Stimulated activated CD4-positive, alpha-beta T cell treated with anti-CD3 and anti-CD28 coated beads, TNF-alpha, amount 100 ng/mL, for 48 hours (primary cell): ENCODE measurements at regions not wholly inside any gene's neighbourhood (a gene's known extent, or its start where the extent isn't known, plus 50 kb on each side); places are given as distances from the start of the nearest gene placed in this dataset.

Experiments
- DNase-seq, 3 donors: peaks; one replicate each; pipeline ENCODE4 v3.0.0-alpha.2; 2020; ENCODE audit warnings: low read depth in 3 of 3

DNA sequence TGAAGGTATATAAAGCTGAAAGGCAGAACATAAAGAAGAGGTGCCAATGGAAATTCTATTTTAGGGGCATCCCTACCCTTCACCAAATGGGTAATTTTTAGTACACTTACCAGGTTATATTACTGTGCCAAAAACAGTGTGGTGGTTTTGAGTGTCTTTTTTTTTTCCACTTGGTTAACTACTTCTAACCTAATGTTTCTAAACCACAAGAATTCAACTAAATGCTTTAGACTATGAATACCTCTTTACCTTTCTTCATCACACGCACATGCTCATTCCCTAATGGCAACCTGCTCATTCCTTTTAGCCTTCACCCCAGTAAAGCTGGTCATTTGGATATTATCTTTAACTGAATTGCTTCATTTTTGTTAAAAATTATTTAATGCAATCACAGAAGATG, 215.6 kb downstream of the PIK3R1 start:
- no peak for DNase-seq

DNA sequence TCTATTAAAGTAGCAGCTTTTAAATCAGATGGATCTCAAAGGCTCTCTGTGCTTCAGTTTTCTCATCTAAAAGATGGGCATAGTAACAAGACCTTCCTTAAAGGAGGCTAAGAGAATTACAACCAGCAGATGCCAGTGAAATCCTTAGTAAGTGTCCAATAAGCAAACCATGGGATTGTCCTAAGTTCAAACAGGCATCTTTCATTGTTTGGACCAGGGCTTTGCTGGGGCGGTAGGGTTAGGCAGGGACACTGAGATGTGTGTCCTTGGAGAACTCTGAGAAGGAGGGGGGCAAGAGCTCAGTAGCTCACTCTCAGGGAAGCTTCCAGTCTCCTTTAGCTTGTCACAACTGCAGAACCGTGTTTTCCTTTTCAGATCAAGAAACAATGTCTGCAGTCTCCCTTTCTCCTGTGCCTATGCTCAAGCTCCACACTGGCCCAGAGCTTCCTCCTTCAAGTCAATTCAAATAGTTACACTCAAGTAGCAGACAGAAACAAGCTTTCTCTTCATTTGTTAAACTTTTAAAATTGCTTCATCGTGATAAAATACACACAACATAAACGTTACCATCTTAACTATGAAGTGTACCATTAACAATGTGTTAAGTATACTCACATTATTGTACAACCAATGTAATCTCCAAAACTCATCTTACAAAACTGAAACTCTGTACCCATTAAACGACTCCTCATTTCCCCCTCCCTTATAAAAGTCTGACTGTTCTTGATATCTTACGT, 216.2 kb downstream of the PIK3R1 start:
- no peak for DNase-seq

DNA sequence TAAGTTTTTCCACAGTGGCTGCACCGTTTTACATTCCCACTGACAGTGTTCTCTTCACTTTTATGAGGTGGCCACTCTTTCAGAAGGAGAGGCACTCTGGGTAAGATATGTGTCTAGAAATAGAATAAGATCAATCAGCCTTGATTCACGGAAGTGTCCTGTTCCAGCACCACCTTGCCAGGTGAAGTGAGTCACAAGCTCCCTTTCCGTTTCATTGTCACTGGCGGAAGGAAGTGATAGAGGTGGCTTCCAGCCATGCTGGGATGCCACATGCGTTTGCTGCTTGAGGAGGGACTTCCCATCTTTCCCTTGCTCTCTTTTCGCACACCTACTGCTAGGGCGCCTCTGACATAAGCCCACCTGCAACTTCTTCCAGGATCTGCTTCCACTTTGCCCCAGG, 217.1 kb downstream of the PIK3R1 start:
- no peak for DNase-seq

DNA sequence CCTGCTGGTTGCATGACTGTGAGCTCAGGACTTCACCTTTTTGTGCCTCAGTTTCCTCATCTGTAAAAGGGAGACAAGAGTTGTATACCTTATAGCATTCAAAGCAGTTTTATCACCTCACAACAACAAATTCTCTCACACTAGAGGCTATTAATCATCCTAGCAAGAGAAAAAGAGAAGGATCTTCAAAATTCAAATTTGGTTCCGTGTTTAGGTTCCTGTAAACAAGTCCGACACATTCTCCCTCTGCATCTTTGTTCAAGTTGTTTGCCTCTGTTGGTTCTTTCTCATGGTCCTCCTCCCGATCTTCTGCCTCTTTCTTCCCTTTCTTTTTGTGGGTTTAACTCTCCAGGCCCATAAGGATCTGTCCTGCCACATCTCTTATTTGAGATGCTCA, 218.0 kb downstream of the PIK3R1 start:
- DNase-seq = no peak

- DNase-seq = peak; percentile 90 to 95 (median 94)
These were observed 218.6 kb downstream of the PIK3R1 start for GRCh38 chr5:68433923-68434879.

DNA sequence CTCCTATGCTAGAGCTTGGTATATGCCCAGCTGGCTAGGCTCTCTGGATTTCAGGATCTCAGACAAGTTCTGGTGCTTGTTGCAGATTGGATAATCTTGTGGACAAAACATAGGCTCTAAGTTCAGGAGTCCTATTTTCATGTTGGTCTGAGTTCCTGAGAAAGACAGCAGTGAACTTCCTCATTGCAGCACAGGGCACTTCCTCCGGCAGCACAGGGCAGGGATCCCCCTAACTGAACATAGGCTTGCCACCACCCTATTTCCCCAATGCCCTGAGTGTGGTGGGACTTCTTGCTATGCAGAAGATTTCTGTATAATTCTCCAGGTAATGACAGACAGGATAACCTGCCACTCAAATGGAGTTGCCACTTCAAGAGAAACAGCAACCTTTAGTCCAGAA, 220.1 kb downstream of the PIK3R1 start:
- DNase-seq = no peak

DNA sequence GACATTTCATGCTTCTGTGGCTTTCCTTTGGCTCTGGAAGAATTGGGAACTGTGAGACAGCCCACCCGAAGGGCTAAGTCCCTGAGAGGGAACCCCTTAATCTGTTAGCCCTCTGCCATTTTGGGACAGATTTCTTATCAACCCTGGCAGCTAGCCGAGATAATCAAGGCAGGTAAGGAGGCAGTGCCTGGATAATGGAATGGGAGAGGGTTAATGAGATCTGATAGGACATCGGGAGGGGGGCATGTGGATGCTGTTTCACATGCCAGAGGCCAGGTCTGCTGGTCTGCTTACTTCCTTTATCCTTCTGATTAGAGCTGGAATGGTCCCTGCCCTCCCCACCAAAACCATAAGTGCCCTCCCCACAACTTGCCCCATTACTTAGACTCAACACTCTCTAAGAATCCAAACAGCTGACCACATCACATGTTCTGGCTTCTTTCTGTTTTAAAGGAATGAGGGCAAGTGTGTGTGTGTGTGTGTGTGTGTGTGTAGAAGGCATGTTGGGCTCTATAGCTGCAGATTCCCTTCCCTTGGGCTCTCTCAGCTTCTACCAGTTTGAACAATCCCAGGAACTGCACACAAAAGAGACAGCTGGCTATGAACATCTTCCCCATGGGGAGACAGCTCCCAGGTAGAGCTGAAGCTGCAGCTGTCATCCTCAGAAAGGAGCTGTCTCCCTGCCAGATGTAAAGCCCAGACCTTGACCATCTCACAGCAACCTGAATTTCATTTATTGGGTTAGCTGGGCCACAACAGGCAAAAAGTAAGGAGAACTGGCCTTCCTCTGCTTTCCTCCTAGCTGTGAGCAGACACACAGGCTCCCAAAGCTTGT, 221.3 kb downstream of the PIK3R1 start:
- DNase-seq = no peak

GRCh38 chr5:68438876-68439275, 223.3 kb downstream of the PIK3R1 start:
- no peak for DNase-seq

DNA sequence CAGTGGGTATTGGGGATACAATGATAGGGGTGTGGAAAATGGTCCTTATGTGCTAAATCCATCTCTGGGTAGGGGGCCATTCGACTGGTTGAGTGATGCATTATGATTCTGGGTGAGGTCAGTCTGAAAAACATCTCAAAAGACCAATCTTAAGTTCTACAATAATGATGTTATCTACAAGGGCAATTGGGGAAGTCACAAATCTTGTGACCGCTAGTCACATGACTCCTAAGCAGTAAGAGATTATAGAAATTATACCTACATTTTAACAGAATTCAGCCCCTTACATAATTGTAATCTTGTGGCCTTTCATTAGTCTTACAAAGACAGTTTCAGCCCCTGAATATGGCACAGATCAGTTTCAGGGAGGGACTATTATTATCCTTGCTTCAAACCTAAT, 224.7 kb downstream of the PIK3R1 start:
- DNase-seq = no peak

GRCh38 chr5:68440651-68441050, 225.1 kb downstream of the PIK3R1 start:
- no peak for DNase-seq

DNA sequence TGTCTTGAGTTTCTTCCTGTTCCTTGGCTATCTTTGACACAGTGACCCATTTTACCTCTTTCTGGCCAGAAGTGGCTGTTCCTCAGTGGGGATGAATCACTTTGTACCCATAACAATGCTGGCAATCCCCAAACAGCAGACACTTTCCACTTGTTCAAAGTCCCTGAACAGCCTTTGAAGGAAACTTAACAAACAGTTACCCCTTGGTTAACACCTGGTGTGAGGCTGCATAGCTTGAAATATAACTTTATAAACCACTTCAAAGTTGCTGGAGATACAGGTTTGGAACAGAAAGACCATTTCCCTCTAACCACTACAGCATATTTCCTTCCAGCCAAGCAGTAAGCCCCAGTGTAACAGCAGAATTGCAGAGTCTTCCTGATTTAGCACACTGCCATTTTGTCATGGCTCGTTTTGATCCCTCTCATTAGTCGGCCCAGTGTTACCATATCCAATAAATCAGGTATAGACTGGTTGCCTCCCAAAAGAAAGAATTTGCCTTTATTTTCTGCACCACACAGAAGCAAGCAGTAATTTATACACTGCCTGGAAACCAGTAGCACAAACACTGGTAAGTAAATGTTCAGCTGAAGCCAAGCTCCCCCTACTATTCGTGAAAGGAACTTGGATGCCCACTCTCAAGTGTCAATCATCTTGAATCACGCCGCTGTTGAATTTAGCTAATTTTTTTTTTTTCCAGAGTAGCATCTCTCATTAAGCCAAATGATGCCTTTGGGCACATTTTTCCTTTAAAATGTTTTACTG, 225.9 kb downstream of the PIK3R1 start:
- DNase-seq = no peak

- DNase-seq = no peak
These were observed 227.5 kb downstream of the PIK3R1 start for GRCh38 chr5:68443091-68443490.

DNA sequence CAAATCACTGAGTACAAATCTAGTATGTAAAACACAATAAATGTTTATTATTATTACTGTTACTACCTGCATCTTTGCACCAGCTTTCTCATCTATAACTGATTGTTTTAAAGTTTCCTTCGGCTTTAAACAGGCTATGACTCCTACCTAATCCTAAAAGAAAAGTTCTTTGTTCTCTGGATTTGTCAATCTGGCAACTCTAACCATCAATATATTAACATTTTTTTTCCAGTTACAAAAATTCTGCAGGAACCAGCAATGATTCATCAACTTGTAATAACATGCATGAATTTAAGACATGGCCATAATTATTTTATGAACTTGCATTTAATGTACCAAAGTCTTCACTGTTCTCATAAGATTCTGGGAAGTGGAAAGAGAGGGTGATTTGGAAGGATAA, 228.5 kb downstream of the PIK3R1 start:
- DNase-seq = no peak

DNA sequence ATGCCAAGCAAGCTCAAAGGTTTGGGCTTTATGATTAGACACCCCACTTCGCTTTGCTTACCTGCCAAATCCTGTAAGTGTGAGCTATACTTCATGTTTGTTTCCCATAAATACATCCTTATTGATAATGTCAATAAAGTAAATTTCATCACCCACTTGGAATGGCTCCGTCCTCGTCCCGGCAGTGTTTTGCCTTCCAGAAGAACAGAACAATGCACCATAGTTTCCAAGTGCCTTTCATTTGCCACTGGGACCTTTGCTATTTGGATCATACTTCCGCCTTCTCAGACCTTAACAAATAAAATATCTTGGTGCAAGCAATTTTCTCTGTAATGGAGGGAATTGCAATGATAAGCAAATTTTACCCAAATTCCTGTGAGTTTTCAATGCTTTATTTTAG, 229.3 kb downstream of the PIK3R1 start:
- DNase-seq = no peak

DNA sequence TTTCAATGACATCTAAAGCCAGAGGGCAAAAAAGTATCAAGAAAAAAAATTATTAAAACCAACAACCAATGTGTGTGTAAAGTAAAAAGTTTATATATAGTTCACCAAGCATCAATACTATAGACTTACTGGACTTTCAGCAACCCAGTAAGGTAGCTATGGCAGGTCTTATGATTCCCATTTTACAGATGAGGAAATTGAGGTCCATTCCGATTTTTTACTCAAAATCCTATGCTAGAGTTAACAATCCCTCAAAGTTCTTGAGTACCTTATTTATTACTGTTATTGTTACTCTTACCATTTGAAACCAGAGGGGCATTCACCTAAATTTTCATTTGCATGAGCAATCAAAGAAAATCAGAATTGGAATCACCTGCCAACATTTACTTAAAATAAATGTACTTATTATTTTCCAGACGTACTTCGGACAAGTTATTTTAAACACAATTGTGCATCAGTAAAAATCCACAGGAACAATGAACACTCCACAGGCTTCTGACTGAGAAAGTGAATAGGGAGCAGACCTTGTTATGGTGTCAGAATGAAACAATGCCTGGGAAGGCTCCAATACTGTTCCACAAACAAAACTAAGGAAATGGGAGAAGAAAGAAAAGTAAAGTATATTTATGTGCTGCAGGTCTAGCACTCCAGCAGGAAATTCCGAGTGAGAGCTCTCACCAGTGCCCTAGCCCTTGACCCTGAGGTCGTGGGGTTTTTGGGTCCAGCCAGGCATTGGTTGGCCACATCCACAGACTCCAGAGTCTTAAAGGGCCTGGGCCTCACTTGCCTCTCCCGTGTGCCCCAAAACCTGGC, 229.9 kb downstream of the PIK3R1 start:
- no peak for DNase-seq

DNA sequence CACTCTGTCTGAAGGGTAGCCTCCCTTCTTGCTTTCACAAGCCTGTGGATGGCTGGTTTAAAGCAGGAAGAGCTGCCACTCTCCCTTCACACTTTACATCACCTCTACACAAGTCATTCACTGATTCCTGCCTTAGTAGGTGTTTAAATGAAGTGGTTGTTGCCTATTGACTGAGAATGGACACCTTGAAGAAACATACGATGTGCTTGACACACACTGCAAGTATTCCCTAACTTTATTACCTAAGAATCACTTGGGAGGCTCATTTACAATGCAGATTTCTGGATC, 230.5 kb downstream of the PIK3R1 start:
- no peak for DNase-seq

GRCh38 chr5:68446487-68446894, 230.9 kb downstream of the PIK3R1 start:
- DNase-seq = no peak

DNA sequence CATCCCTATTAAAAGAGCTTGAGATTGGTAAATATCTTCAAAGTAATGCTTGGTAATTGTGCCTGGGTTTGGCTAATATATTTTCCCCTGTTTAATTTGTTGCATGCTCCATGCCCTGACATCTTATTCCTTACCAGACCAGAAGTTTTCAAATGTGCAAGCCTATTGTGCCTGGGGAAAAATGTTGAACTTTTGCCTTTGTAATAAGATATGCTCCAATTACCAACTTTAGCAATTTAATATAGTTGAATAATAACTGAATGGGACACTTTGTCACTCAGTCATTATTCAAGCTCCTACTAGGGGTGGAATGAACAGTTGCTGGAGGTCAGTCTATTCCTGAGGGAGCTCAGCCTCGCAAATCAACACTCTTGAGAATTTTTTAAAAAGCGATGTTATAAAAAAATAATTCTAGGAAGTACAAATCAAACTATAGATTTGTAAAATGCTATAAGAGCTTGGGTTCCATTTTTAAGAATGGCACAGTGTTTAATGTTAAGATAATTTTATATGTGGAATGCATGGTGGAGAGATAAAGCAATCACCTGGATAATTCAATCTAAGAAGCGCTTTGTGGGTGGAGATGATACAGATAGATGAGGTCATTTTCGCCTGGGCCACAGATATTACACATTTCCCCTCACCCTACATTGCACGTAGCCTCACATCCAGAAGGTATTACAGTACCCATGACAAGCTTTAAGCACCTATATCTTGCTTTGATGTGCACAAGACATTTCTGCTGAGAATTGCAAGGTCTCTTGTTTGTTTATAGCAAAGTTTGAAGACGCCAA, 231.8 kb downstream of the PIK3R1 start:
- DNase-seq = no peak

- no peak for DNase-seq
These were observed 233.8 kb downstream of the PIK3R1 start for GRCh38 chr5:68449380-68449779.
